Transverse colon (tissue), 4 donors: ENCODE measurements at regions not wholly inside any gene's neighbourhood (a gene's known extent, or its start where the extent isn't known, plus 50 kb on each side); places are given as distances from the start of the nearest gene placed in this dataset.

ENCODE experiments used
- CTCF ChIP-seq, 5 experiments: fragments of 200-600 bp in 3 of 5; fragments of 450-650 bp in 2 of 5; sonication (generic) in 3 of 5; IDR thresholded peaks; 1 replicate in 2 of 5; 2 replicates in 3 of 5; pipeline ENCODE4 v1.5.1; 2016 to 2017; ENCODE audit warnings: antibody characterized with exemption in 5 of 5, inconsistent platforms in 3 of 5, mild to moderate bottlenecking in 2 of 5, moderate library complexity in 1 of 5
- POLR2A ChIP-seq: fragments of 450-650 bp; IDR thresholded peaks from one replicate; pipeline ENCODE4 v1.6.1; 2016; ENCODE audit warnings: antibody characterized with exemption, mild to moderate bottlenecking, moderate library complexity
- POLR2AphosphoS5 ChIP-seq, 3 donors: sonication (generic); formaldehyde crosslinking; IDR thresholded peaks; one replicate each; pipeline ENCODE4 v1.6.1; 2016; ENCODE audit warnings: antibody characterized with exemption in 3 of 3

- TF ChIP-seq POLR2AphosphoS5 (IDR thresholded peaks at IDR 0.05) (no peak), CTCF (IDR thresholded peaks at IDR 0.05) (no peak), POLR2A (no peak)
Measured at GRCh38 chr5:7012057-7012456, 298.8 kb downstream of the TENT4A start.
